Stimulated activated effector memory CD8-positive, alpha-beta T cell treated with anti-CD3 and anti-CD28 coated beads, Interleukin-12 subunit alpha, Interleukin-12 subunit beta, amount 100 ng/mL, for 72 hours (primary cell): ENCODE measurements at regions not wholly inside any gene's neighbourhood (a gene's known extent, or its start where the extent isn't known, plus 50 kb on each side); places are given as distances from the start of the nearest gene placed in this dataset.

Experiments used
- ATAC-seq: fragments of 150-1000 bp; cut with Tn5 transposase; 2 replicates; pipeline ENCODE4 v1.10.0; 2021
- DNase-seq, 2 donors: peaks; one replicate each; pipeline ENCODE4 v3.0.0; 2021 to 2022; ENCODE audit warnings: low spot score in 2 of 2
- H3K27ac Mint-ChIP-seq: one replicate; pipeline ENCODE4 v1.8.0; 2022; ENCODE audit warnings: mild to moderate bottlenecking, mixed read lengths
- H3K36me3 Mint-ChIP-seq: one replicate; pipeline ENCODE4 v1.8.0; 2022; ENCODE audit warnings: mild to moderate bottlenecking, mixed read lengths
- H3K4me1 Mint-ChIP-seq: one replicate; pipeline ENCODE4 v1.8.0; 2022; ENCODE audit warnings: mixed read lengths
- H3K4me3 Mint-ChIP-seq: one replicate; pipeline ENCODE4 v1.8.0; 2022; ENCODE audit warnings: mild to moderate bottlenecking, mixed read lengths
- H3K9me3 Mint-ChIP-seq: one replicate; pipeline ENCODE4 v1.8.0; 2022; ENCODE audit warnings: mixed read lengths

DNA sequence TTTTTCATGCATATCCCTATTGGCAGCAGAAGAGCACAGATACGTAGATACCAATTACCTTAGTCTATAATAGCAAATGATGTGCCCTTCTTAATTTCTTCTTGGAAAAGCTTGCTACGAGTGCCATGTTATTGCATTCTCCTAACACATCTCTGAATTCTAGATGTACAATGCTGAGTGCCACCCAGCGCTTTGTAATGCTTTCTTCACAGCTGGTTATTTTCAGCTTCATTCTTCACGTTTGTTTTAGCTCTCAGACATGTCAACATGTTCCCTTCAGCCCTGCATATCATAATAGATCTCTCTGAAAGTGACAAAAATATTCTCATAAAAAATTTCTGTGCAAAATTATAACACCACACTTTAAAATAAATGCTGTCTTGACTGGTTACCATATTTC is 981.2 kb downstream of the TTLL7 start:
- ATAC-seq (no peak), DNase-seq (no peak)
- no peak overlapping the region for H3K27ac Mint-ChIP-seq
- peaks cover 11% of the 10 kb centered on the region for H3K9me3 Mint-ChIP-seq
- H3K4me1 Mint-ChIP-seq = no peaks in the 10 kb centered on the region
- H3K36me3 Mint-ChIP-seq = no peaks in the 10 kb centered on the region
- H3K4me3 Mint-ChIP-seq = no peak overlapping the region

DNA sequence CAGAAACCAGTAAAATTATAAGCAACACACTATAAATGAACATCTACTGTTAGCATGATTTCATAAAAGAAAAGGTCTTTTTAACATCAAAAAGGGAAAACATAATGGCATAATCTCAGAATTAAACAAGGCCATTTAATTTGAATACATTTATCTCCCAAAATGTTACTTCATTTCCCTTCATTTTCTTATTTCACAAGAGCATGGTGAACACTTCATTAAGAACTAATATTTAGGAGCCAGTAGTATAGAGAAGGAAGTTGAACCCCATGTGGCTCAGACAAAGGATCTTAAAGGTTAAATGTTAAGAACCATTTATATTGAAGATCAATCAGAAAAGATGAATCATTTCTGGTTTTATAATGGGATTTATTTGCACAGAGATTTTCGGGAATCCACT is 981.7 kb downstream of the TTLL7 start:
- Mint-ChIP-seq H3K27ac (no peak overlapping the region), H3K36me3 (no peaks in the 10 kb centered on the region)

DNA sequence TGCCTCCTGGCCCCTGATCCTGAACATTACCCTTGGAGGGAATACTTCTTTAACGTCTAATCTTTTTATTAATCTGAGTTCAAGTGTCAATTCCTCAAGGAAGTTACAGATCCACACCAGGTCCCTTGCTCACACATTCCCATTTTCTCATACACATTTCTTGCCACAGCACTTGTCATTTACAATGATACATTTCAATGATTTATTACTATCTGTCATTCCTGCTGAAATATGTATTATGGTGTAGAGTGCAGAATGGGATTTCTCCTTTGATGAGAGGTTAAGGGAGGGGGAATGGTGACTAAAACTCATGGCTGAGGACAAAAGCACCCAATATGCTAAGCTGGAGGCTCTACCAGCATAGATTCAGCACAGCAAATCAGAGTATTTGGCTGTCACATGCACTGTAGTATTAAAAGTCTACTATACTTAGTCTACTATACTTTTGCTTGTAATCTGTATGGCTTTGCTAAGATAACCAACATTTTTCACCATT is 982.5 kb downstream of the TTLL7 start:
- DNase-seq = no peak
- H3K4me1 Mint-ChIP-seq = no peaks in the 10 kb centered on the region
- peaks cover 17% of the 10 kb centered on the region for H3K9me3 Mint-ChIP-seq
- no peaks in the 10 kb centered on the region for H3K36me3 Mint-ChIP-seq
- no peak for ATAC-seq
- no peak overlapping the region for H3K27ac Mint-ChIP-seq
- no peak overlapping the region for H3K4me3 Mint-ChIP-seq

More for the DNA sequence above, 981.7 kb downstream of the TTLL7 start:
- no peak overlapping the region for H3K4me3 Mint-ChIP-seq
- ATAC-seq (no peak), DNase-seq (no peak)
- H3K4me1 Mint-ChIP-seq = no peaks in the 10 kb centered on the region
- peaks cover 11% of the 10 kb centered on the region for H3K9me3 Mint-ChIP-seq

DNA sequence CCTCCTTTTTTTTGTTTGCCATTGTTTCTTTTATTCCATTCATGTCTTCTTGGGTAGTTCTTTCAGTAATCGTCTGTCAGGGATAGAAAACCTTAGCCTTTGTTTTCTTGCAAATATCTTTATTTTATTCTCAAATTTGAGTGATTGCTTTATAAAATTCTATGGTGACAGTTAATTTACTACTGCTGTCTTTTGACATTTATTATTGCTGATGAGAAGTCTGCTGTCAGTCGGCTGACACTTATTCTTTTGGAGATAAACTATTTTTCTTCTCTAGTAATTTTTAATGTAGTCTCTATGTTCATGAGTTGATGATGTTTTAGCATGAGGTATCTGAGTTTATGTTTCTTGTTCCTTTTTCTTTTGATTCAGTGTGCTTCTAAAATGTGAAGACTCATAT is 983.8 kb downstream of the TTLL7 start:
- ATAC-seq (no peak), DNase-seq (no peak)
- H3K27ac Mint-ChIP-seq = no peak overlapping the region
- H3K9me3 Mint-ChIP-seq = peaks cover 17% of the 10 kb centered on the region
- no peaks in the 10 kb centered on the region for H3K36me3 Mint-ChIP-seq
- H3K4me3 Mint-ChIP-seq = no peak overlapping the region
- H3K4me1 Mint-ChIP-seq = no peaks in the 10 kb centered on the region

DNA sequence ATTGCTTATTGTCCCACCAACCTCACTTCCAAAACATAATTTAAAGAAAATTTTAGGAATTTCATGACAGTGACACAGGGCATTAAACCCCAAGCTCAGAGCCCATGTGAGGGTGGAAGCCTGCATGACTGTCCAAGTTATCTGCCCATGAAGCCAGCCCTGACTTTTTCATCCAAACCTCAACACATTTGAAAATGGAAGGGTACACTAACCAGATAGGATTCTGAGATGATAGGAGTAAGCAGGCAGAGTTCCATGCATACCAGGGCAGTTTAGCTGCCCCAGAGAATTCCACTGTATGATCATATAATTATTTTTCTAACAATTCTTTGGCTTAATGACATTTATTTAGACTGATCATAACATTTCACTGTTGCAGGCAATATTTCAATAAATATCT is 986.0 kb downstream of the TTLL7 start:
- H3K4me1 Mint-ChIP-seq = no peaks in the 10 kb centered on the region
- H3K27ac Mint-ChIP-seq = no peak overlapping the region
- no peak for DNase-seq
- ATAC-seq = no peak
- no peak overlapping the region for H3K4me3 Mint-ChIP-seq
- H3K9me3 Mint-ChIP-seq = peaks cover 27% of the 10 kb centered on the region
- H3K36me3 Mint-ChIP-seq = no peaks in the 10 kb centered on the region

DNA sequence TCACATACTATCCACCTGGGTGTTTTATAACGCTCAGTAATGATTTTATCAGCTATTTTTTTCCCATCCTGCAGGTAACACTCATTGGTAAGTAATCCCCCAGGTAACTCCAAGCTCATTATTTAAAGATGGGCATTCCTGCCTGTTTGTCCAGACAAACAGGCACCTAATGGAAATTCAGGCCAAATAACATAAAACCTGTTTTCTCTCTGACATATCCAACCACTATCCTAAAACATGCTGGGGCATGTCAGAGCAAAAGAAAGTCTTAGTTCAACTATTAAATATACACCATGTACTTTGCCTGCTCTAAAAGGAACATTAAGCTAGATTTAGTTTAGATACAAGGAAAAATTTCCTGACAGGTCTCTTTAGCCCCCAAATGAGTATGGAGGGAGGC is 987.7 kb downstream of the TTLL7 start:
- no peak overlapping the region for H3K4me3 Mint-ChIP-seq
- no peaks in the 10 kb centered on the region for H3K4me1 Mint-ChIP-seq
- no peak overlapping the region for H3K27ac Mint-ChIP-seq
- ATAC-seq = no peak
- no peaks in the 10 kb centered on the region for H3K36me3 Mint-ChIP-seq
- peaks cover 30% of the 10 kb centered on the region for H3K9me3 Mint-ChIP-seq
- no peak for DNase-seq

DNA sequence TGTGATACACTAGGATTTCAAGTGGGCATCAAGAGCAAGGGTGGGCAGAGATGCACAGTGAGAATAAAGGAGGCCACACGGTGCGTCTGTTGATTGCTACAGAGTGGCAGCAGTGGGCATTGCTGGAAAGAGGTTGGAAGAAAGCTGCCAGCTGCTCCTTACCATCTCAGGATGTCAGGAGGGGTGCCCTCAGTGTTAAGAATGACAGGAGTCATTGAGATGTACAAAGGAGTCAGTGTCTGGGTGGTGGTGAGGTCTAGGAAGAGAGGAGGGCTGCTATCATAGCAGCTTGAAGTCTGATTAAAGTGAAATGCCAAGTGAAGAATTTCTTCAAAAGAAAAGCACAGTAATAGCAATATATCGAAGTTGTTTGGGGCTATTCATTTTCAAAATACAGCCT is 992.7 kb downstream of the TTLL7 start:
- peaks cover 28% of the 10 kb centered on the region for H3K9me3 Mint-ChIP-seq
- ATAC-seq (no peak), DNase-seq (no peak)
- no peak overlapping the region for H3K27ac Mint-ChIP-seq
- H3K4me1 Mint-ChIP-seq = no peaks in the 10 kb centered on the region
- no peaks in the 10 kb centered on the region for H3K36me3 Mint-ChIP-seq
- no peak overlapping the region for H3K4me3 Mint-ChIP-seq

DNA sequence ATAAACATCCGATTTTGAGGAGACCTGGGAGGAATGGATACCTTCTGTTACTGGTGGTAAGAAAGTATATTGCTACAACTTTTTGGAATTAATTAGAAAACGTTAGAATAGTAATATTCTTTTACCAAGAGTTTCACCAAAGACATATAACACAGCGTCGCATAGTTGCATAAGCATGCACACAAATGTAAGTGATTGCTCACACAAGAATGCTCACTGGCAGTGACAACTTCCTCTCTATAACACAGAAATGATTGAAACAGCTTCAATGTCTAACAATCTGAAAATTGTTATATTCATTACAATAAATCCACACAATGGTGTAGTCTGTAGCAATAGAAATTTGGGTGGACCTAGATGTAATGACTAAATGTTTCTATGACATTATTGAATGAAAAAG is 998.6 kb downstream of the TTLL7 start:
- H3K36me3 Mint-ChIP-seq = no peaks in the 10 kb centered on the region
- ATAC-seq (no peak), DNase-seq (no peak)
- peaks cover 14% of the 10 kb centered on the region for H3K9me3 Mint-ChIP-seq
- H3K4me3 Mint-ChIP-seq = no peak overlapping the region
- no peaks in the 10 kb centered on the region for H3K4me1 Mint-ChIP-seq
- H3K27ac Mint-ChIP-seq = no peak overlapping the region

DNA sequence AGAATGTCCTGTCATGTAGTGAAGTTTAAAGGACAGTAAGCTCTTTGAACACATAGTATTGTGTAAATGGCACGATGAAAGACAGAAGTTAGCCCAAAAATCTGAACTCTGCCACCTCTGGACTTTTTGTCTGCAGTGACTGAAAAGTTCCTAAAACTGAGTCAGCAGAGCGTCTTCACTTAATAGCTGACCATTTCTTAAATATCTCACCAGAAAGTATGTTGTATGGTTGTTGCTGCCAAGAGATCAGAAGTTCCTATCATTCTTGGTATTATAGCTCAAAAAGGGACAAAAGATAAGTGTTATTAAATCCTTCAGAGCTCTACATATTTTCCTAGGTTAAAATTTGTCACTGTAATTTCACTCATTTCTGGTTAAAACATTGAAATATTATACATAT is 1003.0 kb downstream of the TTLL7 start:
- Mint-ChIP-seq H3K4me1 (no peaks in the 10 kb centered on the region), H3K4me3 (no peak overlapping the region), H3K36me3 (no peaks in the 10 kb centered on the region), H3K9me3 (peaks cover 11% of the 10 kb centered on the region), H3K27ac (no peak overlapping the region)
- DNase-seq = no peak
- ATAC-seq = no peak

DNA sequence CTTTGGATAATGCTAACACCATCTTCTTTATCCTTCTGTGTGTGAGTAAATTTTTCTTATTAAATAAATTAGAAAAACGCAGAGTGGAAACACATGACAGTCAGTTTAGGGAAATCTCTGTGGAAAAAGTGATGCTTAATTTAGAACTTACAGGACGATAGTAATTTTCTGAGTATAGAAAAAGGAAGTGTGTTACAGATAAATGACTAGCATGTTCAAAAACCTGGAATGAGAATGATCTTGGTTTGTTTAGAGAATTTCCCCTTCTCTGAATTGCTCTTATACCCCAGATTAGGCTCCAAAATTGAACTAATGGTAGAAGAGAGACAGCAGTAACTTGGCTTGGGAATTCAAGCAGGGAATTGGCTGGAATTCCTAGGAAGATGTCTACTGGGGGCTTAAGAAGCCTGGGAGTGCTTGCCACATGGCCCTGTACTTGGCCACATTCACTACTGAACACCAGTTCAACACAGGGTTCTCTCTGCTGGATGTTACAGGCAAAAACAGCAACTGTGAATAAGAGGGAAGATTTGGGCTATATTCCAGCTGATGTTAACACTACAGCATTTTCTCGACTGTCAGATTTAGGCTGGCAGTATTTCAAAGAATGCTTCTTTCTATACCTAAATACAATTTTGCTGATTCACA is 1004.2 kb downstream of the TTLL7 start:
- DNase-seq = no peak
- Mint-ChIP-seq H3K27ac (no peak overlapping the region), H3K36me3 (no peaks in the 10 kb centered on the region), H3K9me3 (peaks cover 14% of the 10 kb centered on the region), H3K4me1 (no peaks in the 10 kb centered on the region), H3K4me3 (no peak overlapping the region)
- ATAC-seq = no peak

DNA sequence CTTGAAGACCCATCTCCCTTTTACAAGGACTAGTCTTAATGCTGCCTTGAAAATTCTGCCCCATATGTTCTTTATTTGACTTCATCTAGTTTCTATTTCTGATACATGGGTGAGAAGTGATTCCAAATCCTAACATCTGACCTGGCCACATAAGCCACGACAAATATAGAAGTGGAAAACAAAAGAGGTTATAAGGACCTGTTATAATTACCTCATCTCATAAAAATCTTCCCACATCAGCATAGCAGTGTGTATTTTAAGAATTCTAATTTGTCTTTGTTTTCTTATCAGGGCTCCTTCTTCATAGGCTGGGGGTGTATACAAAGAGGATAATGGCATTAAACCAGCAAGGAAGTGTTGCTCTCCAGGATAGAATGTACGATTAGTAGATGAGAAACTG is 1007.4 kb downstream of the TTLL7 start:
- H3K9me3 Mint-ChIP-seq = peaks cover 7% of the 10 kb centered on the region
- no peak overlapping the region for H3K4me3 Mint-ChIP-seq
- no peaks in the 10 kb centered on the region for H3K4me1 Mint-ChIP-seq
- DNase-seq (no peak), ATAC-seq (no peak)
- H3K27ac Mint-ChIP-seq = no peak overlapping the region
- no peaks in the 10 kb centered on the region for H3K36me3 Mint-ChIP-seq

DNA sequence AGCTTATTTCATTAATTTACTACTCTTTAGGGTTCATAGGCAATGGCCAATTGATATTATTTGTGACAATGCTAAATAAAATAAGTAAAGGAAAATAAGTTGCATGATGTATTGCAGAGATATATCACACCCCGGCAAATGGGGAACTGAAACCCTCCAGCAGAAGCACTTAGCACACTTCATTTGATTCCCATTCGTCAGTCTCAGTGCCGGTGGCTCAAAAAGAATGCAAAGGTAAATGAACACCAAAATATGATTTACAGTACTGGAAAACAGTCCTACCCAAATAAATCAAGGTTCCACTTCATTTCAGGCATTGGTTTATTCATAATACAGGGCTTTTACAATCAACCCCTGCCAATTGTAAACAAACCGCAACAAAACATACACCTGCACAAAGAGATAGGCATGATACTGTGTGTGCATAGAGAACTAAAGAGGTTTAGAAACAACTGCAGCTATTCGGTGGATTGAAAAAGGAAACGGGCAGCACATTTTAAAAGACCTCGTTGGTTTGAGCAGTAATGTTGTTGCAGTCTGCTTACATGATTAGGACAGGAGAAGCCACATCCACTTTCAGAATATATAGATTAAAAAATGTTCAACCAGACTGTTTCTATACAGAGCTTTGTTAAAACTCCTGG is 1019.2 kb downstream of the TTLL7 start:
- DNase-seq (no peak), ATAC-seq (no peak)
- H3K4me1 Mint-ChIP-seq = no peaks in the 10 kb centered on the region
- H3K4me3 Mint-ChIP-seq = no peak overlapping the region
- H3K9me3 Mint-ChIP-seq = peaks cover 16% of the 10 kb centered on the region
- no peak overlapping the region for H3K27ac Mint-ChIP-seq
- no peaks in the 10 kb centered on the region for H3K36me3 Mint-ChIP-seq

DNA sequence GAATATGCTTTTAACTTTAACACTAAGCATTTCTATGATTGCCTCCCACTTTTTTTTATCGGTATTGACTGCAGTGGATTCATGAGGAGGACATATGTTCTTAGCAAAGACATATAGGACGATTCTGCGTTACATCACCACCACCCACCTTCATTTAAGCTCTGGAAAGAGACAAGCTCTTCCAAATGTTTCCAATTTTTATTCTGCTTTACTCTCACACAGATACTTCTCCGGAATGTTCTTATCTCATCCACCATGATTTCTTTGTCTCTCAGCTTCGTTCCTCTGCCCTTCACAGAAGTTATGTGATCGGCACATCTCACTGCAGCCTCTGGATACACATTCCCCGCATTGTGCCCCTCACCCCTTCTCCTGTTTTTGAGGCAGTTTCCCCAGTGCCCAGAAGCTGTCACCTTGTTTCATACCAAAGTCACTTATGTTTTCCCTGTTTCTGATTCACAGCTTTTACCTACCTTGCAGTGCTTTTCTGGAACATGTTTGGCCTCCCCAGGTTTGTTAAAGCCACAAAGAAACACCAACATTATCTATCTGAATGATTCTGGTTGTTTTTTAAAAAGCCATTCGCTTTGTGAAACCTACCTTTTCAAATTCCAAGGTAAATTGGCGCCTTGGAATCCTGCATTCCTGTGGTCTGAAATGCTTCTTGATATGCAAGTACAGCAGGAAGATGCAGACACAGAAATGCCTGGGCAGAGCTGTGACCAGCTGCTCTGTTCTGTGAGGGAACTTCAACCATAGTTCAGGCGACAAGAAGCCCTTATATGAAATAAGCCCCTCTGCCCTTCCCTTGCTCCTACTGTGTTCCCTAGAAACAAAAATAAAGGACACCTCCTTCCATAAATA is 1020.2 kb downstream of the TTLL7 start:
- Mint-ChIP-seq H3K4me1 (no peaks in the 10 kb centered on the region), H3K9me3 (peaks cover 16% of the 10 kb centered on the region), H3K27ac (no peak overlapping the region), H3K36me3 (no peaks in the 10 kb centered on the region), H3K4me3 (no peak overlapping the region)
- DNase-seq (no peak), ATAC-seq (no peak)

DNA sequence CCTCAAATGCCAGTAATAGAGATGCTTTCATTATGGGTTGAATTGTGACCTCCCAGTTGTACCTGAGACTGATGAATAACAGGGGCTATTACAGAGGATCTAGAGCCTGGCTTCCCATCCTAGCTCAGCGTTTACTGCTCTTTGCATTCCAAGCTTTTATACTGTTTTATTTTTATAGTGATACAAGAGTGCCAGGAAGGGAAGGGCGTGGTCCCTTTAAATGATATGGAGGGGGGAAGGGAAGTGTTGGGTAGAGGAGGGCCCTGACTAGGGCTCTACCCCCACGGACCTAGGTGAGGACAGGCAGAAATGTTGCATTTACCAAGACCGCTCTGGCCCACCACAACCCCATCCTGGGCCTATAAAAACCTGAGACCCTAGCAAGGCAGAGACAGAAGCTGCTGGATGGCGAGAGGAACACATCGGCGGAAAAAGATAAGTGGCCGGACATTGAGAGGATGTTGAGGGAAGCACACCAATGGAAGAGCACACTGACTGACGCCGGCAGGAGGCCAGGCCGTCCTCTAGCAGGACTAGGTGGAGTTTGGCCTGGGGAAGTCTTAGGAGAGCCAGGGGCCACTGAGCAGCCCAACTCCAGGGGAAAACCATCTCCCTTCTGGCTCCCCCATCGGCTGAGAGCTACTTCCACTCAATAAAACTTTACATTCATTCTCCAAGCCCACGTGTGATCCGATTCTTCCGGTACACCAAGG is 1025.9 kb downstream of the TTLL7 start:
- Mint-ChIP-seq H3K9me3 (peaks cover 21% of the 10 kb centered on the region), H3K4me1 (no peaks in the 10 kb centered on the region), H3K4me3 (no peak overlapping the region), H3K36me3 (no peaks in the 10 kb centered on the region), H3K27ac (no peak overlapping the region)
- no peak for ATAC-seq
- DNase-seq = no peak

DNA sequence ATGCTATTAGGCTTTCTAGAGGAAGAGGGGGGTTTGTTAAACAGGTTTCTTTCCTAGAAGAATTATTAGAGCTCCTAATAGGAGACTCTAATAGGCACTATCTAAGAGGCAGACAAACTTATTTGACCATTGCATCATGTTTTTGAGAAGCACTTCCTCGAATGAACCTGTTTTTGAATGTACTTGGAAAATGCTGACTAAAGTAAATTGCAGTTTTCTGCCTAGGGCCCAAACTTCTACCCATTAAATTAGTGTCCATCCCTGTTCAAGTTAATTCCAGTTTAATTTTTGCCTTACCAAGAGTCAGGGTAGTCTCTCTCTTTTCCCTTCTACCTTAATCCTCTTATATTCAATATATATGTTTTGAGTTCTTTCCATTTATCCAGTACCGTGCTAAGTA is 1029.6 kb downstream of the TTLL7 start:
- DNase-seq (no peak), ATAC-seq (no peak)
- Mint-ChIP-seq H3K4me1 (no peaks in the 10 kb centered on the region), H3K36me3 (no peaks in the 10 kb centered on the region), H3K4me3 (no peak overlapping the region), H3K9me3 (peaks cover 12% of the 10 kb centered on the region), H3K27ac (no peak overlapping the region)
